ENCODE measurements at regions not wholly inside any gene's neighbourhood (a gene's known extent, or its start where the extent isn't known, plus 50 kb on each side); places are given as distances from the start of the nearest gene placed in this dataset.

DNA sequence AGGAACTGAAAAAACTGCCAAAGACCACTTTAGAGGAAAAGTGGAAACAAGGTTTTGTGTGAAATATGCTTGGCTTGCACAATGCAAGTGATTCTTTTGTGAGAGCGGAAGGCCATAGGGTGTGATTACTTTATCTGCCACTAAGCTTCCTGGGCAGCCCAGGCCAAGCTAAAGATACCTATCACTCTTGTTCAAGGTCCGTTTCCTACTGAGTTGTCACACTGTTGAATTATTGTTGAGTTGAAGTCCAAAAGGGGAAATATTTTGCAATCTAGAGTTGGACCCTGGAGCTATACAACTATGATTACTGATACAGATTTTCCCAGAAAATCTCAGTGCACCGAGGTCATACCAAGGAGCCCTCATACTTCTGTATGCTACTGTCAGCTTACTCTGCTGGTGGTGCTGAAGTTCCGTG lies 72.7 kb upstream of the CTAGE1 start:
- DNase-seq (ENCODE audit: low spot score in 2 of 2, unreplicated experiment in 2 of 2): no peak
- TF ChIP-seq, protein P1, sequence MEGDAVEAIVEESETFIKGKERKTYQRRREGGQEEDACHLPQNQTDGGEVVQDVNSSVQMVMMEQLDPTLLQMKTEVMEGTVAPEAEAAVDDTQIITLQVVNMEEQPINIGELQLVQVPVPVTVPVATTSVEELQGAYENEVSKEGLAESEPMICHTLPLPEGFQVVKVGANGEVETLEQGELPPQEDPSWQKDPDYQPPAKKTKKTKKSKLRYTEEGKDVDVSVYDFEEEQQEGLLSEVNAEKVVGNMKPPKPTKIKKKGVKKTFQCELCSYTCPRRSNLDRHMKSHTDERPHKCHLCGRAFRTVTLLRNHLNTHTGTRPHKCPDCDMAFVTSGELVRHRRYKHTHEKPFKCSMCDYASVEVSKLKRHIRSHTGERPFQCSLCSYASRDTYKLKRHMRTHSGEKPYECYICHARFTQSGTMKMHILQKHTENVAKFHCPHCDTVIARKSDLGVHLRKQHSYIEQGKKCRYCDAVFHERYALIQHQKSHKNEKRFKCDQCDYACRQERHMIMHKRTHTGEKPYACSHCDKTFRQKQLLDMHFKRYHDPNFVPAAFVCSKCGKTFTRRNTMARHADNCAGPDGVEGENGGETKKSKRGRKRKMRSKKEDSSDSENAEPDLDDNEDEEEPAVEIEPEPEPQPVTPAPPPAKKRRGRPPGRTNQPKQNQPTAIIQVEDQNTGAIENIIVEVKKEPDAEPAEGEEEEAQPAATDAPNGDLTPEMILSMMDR (IDR thresholded peaks at IDR 0.05; ENCODE audit: unreplicated experiment): no peak
- no peak overlapping the region for H3K27ac Mint-ChIP-seq
- no peaks in the 10 kb centered on the region for H3K9me3 Mint-ChIP-seq
- H3K36me3 Mint-ChIP-seq: no peaks in the 10 kb centered on the region
- no peaks in the 10 kb centered on the region for H3K27me3 Mint-ChIP-seq (ENCODE audit: low read depth)
- H3K4me3 Mint-ChIP-seq: no peak overlapping the region
- peaks cover 49% of the 10 kb centered on the region for H3K4me1 Mint-ChIP-seq

DNA sequence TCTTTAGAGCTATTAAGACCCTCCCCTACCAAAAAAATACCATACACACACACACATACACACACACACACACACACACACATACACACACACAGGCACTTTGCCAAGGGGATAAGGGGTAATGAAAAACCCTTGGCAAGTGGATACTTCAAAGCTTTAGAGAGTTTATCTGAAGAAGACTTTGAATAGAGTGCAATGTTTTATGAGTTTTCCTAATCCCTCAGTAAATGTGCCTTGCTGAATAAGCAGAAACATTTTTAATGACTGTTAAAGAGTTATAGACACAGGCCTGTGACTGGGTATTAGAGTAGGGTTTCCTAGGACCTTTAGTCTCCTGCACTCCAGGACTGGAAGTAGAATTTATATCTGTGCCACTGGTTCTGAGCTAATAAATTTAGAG lies 75.5 kb upstream of the CTAGE1 start:
- Mint-ChIP-seq H3K9me3 (peaks cover 23% of the 10 kb centered on the region), H3K36me3 (peaks cover 5% of the 10 kb centered on the region), H3K27me3 (ENCODE audit: low read depth) (no peaks in the 10 kb centered on the region), H3K4me3 (no peak overlapping the region), H3K27ac (peak overlapping the region; percentile 75), H3K4me1 (peaks cover 45% of the 10 kb centered on the region)
- DNase-seq (ENCODE audit: low spot score in 2 of 2, unreplicated experiment in 2 of 2): no peak
- TF ChIP-seq, protein P1 (IDR thresholded peaks at IDR 0.05; ENCODE audit: unreplicated experiment): no peak

DNA sequence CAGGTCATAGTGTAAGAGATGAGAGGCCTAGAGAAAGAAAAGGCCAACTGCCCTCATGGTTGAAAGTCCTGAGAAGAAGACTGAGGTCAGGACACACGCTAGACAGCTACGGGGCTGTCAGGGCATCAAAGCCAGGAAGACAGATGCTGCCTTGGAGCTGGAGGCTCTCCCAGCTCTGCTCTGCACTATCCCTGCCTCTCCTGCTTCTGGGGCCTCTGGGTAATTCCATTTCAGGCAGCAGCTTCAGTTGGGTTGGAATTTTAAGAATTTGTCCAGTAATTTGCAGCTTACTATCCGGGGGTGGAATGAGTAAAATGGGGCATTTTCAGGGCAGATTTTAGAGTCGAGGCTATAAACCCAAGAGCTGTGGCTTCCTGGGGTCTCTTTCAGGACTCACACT lies 76.2 kb upstream of the CTAGE1 start:
- DNase-seq (ENCODE audit: low spot score in 2 of 2, unreplicated experiment in 2 of 2): no peak
- Mint-ChIP-seq H3K4me3 (no peak overlapping the region), H3K27me3 (ENCODE audit: low read depth) (no peaks in the 10 kb centered on the region), H3K9me3 (peaks cover 27% of the 10 kb centered on the region), H3K4me1 (peaks cover 40% of the 10 kb centered on the region), H3K36me3 (peaks cover 9% of the 10 kb centered on the region), H3K27ac (peak overlapping the region; percentile 47)
- TF ChIP-seq, protein P1 (IDR thresholded peaks at IDR 0.05; ENCODE audit: unreplicated experiment): no peak

DNA sequence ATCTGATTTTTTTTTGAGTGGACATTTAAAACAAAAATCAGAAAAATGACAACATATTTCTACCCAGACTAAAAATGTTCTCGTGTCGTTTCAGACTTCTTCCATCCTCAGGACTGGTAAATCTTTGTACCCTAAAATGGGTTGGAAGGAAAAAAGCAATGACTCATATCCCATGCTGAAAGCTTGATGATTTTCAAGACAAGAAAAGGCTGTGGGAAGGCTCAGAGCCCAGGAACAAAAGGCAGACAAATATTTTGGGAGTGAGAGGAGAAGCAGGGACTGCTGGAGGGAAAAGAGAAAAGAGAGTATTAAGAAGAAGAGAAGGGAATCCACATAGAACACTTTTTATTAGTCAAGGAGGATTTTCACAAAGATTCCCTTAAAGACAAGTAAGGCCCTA lies 77.1 kb upstream of the CTAGE1 start:
- H3K9me3 Mint-ChIP-seq: peaks cover 29% of the 10 kb centered on the region
- H3K4me1 Mint-ChIP-seq: peaks cover 35% of the 10 kb centered on the region
- peaks cover 10% of the 10 kb centered on the region for H3K36me3 Mint-ChIP-seq
- no peak overlapping the region for H3K4me3 Mint-ChIP-seq
- no peaks in the 10 kb centered on the region for H3K27me3 Mint-ChIP-seq (ENCODE audit: low read depth)
- H3K27ac Mint-ChIP-seq: peak overlapping the region; percentile 47
- TF ChIP-seq, protein P1 (IDR thresholded peaks at IDR 0.05; ENCODE audit: unreplicated experiment): no peak
- DNase-seq (ENCODE audit: low spot score in 2 of 2, unreplicated experiment in 2 of 2): no peak

DNA sequence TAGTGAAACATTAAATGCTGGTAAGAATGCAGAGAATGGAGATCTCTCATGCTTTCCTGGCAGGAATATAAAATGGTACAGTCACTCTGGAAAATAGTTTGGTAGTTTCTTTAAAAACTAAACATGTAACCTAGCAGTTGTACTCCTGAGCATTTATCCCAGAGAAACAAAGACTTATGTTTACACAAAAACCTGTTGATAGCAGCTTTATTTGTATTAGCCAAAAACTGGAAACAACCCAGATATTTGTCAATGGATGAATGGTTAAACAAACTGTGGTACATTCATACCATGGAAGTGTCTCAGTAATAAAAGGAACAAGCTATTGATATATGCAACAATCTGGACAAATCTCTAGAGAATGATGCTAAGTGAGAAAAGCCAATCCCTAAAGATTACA lies 81.7 kb upstream of the CTAGE1 start:
- H3K27ac Mint-ChIP-seq: no peak overlapping the region
- H3K4me3 Mint-ChIP-seq: no peak overlapping the region
- no peaks in the 10 kb centered on the region for H3K27me3 Mint-ChIP-seq (ENCODE audit: low read depth)
- H3K4me1 Mint-ChIP-seq: peaks cover 15% of the 10 kb centered on the region
- H3K36me3 Mint-ChIP-seq: peaks cover 15% of the 10 kb centered on the region
- TF ChIP-seq, protein P1 (IDR thresholded peaks at IDR 0.05; ENCODE audit: unreplicated experiment): no peak
- no peak for DNase-seq (ENCODE audit: low spot score in 2 of 2, unreplicated experiment in 2 of 2)
- peaks cover 39% of the 10 kb centered on the region for H3K9me3 Mint-ChIP-seq

DNA sequence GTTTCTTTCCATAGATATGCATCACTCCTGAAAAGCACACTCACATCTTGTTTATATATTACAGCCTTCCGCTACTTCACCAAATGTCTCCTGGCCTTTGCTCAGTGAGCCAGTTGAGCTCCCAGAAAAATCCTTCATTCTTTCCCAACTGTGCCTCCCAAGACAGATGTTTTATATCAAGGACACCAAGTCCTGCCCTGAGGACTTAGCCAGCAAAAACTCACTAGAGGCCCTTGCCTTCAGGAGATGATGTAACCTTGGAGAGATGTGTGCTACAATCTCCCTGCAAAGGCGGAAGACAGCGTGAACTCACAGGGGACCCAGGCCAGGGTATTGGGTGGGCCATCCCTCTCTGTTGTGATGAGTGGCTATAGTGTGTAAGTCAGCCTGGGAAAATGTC lies 86.1 kb upstream of the CTAGE1 start:
- no peak overlapping the region for H3K4me3 Mint-ChIP-seq
- no peaks in the 10 kb centered on the region for H3K27me3 Mint-ChIP-seq (ENCODE audit: low read depth)
- TF ChIP-seq, protein P1 (IDR thresholded peaks at IDR 0.05; ENCODE audit: unreplicated experiment): no peak
- DNase-seq (ENCODE audit: low spot score in 2 of 2, unreplicated experiment in 2 of 2): no peak
- H3K4me1 Mint-ChIP-seq: peaks cover 16% of the 10 kb centered on the region
- peaks cover 8% of the 10 kb centered on the region for H3K36me3 Mint-ChIP-seq
- peak overlapping the region; percentile 81 for H3K27ac Mint-ChIP-seq
- peaks cover 13% of the 10 kb centered on the region for H3K9me3 Mint-ChIP-seq
